ENCODE measurements at regions not wholly inside any gene's neighbourhood (a gene's known extent, or its start where the extent isn't known, plus 50 kb on each side); places are given as distances from the start of the nearest gene placed in this dataset.

- H3K9ac ChIP-seq = no peak overlapping the region
- no peaks in the 10 kb centered on the region for H4K20me1 ChIP-seq (ENCODE audit: insufficient read depth)
- H3K36me3 ChIP-seq (replicated peaks in 1 of 2; ENCODE audit: control insufficient read depth in 1 of 2, insufficient read depth in 2 of 2, low read length in 1 of 2) = no peaks in the 10 kb centered on the region
- DNase-seq = no peak
- 37% methylated on average over 2 of the region's 2 CpGs for WGBS (ENCODE audit: low lambda C conversion rate)
- no peaks in the 10 kb centered on the region for H3K27me3 ChIP-seq (ENCODE audit: insufficient read depth)
- ChIA-PET POLR2A (no interaction called here), CTCF (no interaction called here)
- H3K4me2 ChIP-seq = no peak overlapping the region
- H3K9me2 ChIP-seq = no peaks in the 10 kb centered on the region
- peaks cover 0 to 12% of the 10 kb centered on the region in 2 experiments; a peak in 1 of 4 replicates for H3K4me1 ChIP-seq (ENCODE audit: control insufficient read depth in 1 of 2, insufficient read depth in 2 of 2, low read depth in 1 of 2, low read length in 1 of 2)
- H3K27ac ChIP-seq (ENCODE audit: low read depth in 2 of 2, low read length in 1 of 2) = no peak overlapping the region; a peak in 1 of 4 replicates
- no peaks in the 10 kb centered on the region for H3F3A ChIP-seq (replicated peaks; ENCODE audit: insufficient read depth)
- H3K4me3 ChIP-seq (ENCODE audit: low read depth in 2 of 2, low read length in 1 of 2) = no peak overlapping the region
- no peaks in the 10 kb centered on the region for H3K9me3 ChIP-seq
- H2AFZ ChIP-seq (ENCODE audit: low read depth) = no peak overlapping the region
- H3K79me2 ChIP-seq (ENCODE audit: insufficient read depth) = no peaks in the 10 kb centered on the region
- TF ChIP-seq TAF1 (IDR thresholded peaks at IDR 0.05; ENCODE audit: borderline replicate concordance, low read depth, low read length) (no peak), NFIC (IDR thresholded peaks at IDR 0.05; ENCODE audit: borderline replicate concordance) (no peak), CHD2 (IDR thresholded peaks at IDR 0.05; ENCODE audit: low read length, partially characterized antibody) (no peak), ELF1 (IDR thresholded peaks at IDR 0.05) (no peak), RFX5 (IDR thresholded peaks at IDR 0.05; ENCODE audit: low read length) (no peak), JUND (IDR thresholded peaks at IDR 0.05) (no peak), ZBTB33 (IDR thresholded peaks at IDR 0.05; ENCODE audit: borderline replicate concordance, low read depth) (no peak), MXI1 (IDR thresholded peaks at IDR 0.05; ENCODE audit: low read depth, low read length) (no peak), RAD21 (IDR thresholded peaks at IDR 0.05; ENCODE audit: low read length) (no peak), SMC3 (IDR thresholded peaks at IDR 0.05; ENCODE audit: low read depth, low read length) (no peak)
- TF ChIP-seq, protein P1, sequence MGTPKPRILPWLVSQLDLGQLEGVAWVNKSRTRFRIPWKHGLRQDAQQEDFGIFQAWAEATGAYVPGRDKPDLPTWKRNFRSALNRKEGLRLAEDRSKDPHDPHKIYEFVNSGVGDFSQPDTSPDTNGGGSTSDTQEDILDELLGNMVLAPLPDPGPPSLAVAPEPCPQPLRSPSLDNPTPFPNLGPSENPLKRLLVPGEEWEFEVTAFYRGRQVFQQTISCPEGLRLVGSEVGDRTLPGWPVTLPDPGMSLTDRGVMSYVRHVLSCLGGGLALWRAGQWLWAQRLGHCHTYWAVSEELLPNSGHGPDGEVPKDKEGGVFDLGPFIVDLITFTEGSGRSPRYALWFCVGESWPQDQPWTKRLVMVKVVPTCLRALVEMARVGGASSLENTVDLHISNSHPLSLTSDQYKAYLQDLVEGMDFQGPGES (IDR thresholded peaks at IDR 0.05; ENCODE audit: low read depth, low read length) = no peak
- TF ChIP-seq, protein P2, sequence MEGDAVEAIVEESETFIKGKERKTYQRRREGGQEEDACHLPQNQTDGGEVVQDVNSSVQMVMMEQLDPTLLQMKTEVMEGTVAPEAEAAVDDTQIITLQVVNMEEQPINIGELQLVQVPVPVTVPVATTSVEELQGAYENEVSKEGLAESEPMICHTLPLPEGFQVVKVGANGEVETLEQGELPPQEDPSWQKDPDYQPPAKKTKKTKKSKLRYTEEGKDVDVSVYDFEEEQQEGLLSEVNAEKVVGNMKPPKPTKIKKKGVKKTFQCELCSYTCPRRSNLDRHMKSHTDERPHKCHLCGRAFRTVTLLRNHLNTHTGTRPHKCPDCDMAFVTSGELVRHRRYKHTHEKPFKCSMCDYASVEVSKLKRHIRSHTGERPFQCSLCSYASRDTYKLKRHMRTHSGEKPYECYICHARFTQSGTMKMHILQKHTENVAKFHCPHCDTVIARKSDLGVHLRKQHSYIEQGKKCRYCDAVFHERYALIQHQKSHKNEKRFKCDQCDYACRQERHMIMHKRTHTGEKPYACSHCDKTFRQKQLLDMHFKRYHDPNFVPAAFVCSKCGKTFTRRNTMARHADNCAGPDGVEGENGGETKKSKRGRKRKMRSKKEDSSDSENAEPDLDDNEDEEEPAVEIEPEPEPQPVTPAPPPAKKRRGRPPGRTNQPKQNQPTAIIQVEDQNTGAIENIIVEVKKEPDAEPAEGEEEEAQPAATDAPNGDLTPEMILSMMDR (IDR thresholded peaks at IDR 0.05) = no peak
- TF ChIP-seq, protein P3, sequence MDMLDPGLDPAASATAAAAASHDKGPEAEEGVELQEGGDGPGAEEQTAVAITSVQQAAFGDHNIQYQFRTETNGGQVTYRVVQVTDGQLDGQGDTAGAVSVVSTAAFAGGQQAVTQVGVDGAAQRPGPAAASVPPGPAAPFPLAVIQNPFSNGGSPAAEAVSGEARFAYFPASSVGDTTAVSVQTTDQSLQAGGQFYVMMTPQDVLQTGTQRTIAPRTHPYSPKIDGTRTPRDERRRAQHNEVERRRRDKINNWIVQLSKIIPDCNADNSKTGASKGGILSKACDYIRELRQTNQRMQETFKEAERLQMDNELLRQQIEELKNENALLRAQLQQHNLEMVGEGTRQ (IDR thresholded peaks at IDR 0.05; ENCODE audit: borderline replicate concordance, low read depth, low read length) = no peak
- TF ChIP-seq, protein P4, sequence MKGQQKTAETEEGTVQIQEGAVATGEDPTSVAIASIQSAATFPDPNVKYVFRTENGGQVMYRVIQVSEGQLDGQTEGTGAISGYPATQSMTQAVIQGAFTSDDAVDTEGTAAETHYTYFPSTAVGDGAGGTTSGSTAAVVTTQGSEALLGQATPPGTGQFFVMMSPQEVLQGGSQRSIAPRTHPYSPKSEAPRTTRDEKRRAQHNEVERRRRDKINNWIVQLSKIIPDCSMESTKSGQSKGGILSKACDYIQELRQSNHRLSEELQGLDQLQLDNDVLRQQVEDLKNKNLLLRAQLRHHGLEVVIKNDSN (IDR thresholded peaks at IDR 0.05; ENCODE audit: borderline replicate concordance, low read depth) = no peak
Observed at GRCh38 chr2:75801234-75801982, 90.7 kb upstream of the GCFC2 start.
